ENCODE measurements at regions not wholly inside any gene's neighbourhood (a gene's known extent, or its start where the extent isn't known, plus 50 kb on each side); places are given as distances from the start of the nearest gene placed in this dataset.

DNA sequence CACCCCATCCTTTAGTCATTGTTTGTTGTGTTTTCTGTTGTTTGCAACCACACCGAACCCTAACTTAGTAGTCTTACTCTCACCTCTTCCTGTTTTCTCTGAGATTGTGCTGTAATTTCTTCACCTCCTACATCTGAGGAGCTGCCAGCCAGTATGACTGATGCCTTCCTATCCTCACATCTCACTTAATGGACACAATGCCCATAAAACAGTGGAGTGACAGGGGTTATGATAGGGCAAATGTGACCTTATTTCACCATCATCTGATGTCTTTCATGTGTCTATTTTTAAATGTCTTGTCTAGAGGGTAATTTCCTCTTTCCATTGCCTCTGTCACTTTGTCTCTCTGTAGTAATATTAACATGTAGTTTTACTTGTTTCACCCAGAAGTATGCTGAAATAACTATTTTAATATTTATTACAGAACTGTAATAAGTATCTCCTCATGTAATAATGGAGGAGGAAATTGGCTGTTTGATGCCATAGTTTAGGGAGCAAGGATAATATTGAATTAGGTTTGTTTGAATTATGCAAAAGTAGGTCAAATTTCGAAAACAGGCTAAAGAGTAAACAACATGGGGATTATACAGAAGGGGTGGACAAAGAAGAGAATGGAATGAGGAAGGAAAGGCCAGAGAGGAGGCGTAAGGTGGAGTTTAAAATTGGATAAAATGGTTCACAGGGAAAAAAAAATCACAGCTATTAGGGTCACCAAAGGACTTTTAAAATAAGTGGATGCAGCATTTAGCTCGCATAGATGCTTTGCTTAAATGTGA, 103.5 kb upstream of the SPRY2 start:
- TF ChIP-seq, protein P1, sequence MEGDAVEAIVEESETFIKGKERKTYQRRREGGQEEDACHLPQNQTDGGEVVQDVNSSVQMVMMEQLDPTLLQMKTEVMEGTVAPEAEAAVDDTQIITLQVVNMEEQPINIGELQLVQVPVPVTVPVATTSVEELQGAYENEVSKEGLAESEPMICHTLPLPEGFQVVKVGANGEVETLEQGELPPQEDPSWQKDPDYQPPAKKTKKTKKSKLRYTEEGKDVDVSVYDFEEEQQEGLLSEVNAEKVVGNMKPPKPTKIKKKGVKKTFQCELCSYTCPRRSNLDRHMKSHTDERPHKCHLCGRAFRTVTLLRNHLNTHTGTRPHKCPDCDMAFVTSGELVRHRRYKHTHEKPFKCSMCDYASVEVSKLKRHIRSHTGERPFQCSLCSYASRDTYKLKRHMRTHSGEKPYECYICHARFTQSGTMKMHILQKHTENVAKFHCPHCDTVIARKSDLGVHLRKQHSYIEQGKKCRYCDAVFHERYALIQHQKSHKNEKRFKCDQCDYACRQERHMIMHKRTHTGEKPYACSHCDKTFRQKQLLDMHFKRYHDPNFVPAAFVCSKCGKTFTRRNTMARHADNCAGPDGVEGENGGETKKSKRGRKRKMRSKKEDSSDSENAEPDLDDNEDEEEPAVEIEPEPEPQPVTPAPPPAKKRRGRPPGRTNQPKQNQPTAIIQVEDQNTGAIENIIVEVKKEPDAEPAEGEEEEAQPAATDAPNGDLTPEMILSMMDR (IDR thresholded peaks at IDR 0.05), result no peak
- TF ChIP-seq POLR2A (IDR thresholded peaks at IDR 0.05), result no peak
